GM12878 (cell line): ENCODE measurements at regions not wholly inside any gene's neighbourhood (a gene's known extent, or its start where the extent isn't known, plus 50 kb on each side); places are given as distances from the start of the nearest gene placed in this dataset.

ENCODE experiments used
- ATF3 ChIP-seq: IDR thresholded peaks from 2 replicates; pipeline ENCODE4 v1.6.1; 2011; ENCODE audit warnings: low read depth, mild to moderate bottlenecking, low read length, moderate library complexity, borderline replicate concordance; ENCODE audit errors: extremely low read depth
- BHLHE40 ChIP-seq, 2 experiments: fragments of 450-650 bp in 1 of 2; IDR thresholded peaks; 2 replicates each; pipeline ENCODE4 v1.6.1; 2011 to 2017; ENCODE audit warnings: low read depth in 2 of 2, borderline replicate concordance in 1 of 2, improper control_type of control experiment in 1 of 2, low read length in 1 of 2, mild to moderate bottlenecking in 1 of 2
- CTCF ChIP-seq, 3 experiments: IDR thresholded peaks in 2 of 3; conservative IDR thresholded peaks in 1 of 3; 2 replicates each; pipeline ENCODE4 v1.5.1; 2011; ENCODE audit warnings: low read depth in 3 of 3, low read length in 3 of 3, mild to moderate bottlenecking in 3 of 3, control low read depth in 2 of 3, moderate library complexity in 2 of 3, inconsistent platforms in 1 of 3, mixed read lengths in 1 of 3; ENCODE audit not compliant: control insufficient read depth in 2 of 3, insufficient read depth in 1 of 3; ENCODE audit errors: extremely low read depth in 1 of 3
- EP300 ChIP-seq, 2 experiments: fragments of 150-350 bp in 1 of 2; IDR thresholded peaks; 2 replicates each; pipeline ENCODE4 v1.6.1; 2011 to 2012; ENCODE audit warnings: low read depth in 2 of 2, low read length in 2 of 2, borderline replicate concordance in 1 of 2, improper control_type of control experiment in 1 of 2, inconsistent platforms in 1 of 2; ENCODE audit not compliant: control insufficient read depth in 1 of 2
- ETV6 ChIP-seq, 2 experiments: fragments of 450-650 bp in 1 of 2; IDR thresholded peaks in 1 of 2; conservative IDR thresholded peaks in 1 of 2; 2 replicates each; pipeline ENCODE4 v1.6.1; 2014; ENCODE audit warnings: antibody characterized with exemption in 1 of 2, borderline replicate concordance in 1 of 2, low read depth in 1 of 2, mild to moderate bottlenecking in 1 of 2, moderate library complexity in 1 of 2
- EZH2 ChIP-seq: IDR thresholded peaks from 2 replicates; pipeline ENCODE4 v1.6.1; 2012; ENCODE audit warnings: low read depth, mild to moderate bottlenecking, control low read depth, inconsistent platforms, low read length, borderline replicate concordance; ENCODE audit not compliant: control insufficient read depth
- RAD21 ChIP-seq: IDR thresholded peaks from 2 replicates; pipeline ENCODE4 v1.6.1; 2011; ENCODE audit warnings: mild to moderate bottlenecking, low read depth, low read length, moderate library complexity; ENCODE audit not compliant: insufficient read depth
- USF2 ChIP-seq: IDR thresholded peaks from 2 replicates; pipeline ENCODE4 v1.6.1; 2011; ENCODE audit warnings: low read depth, low read length, improper control_type of control experiment, borderline replicate concordance
- ZNF274 ChIP-seq: IDR thresholded peaks from one replicate; pipeline ENCODE4 v1.8.0; 2011; ENCODE audit not compliant: insufficient read length, insufficient read depth
- ZSCAN29 ChIP-seq: fragments of 450-650 bp; IDR thresholded peaks from 2 replicates; pipeline ENCODE4 v1.6.1; 2017; ENCODE audit warnings: mild to moderate bottlenecking, moderate library complexity

- TF ChIP-seq CTCF (IDR thresholded peaks at IDR 0.05 in 2 of 3, conservative IDR thresholded peaks at IDR 0.05 in 1 of 3; ENCODE audit: control insufficient read depth in 2 of 3, extremely low read depth in 1 of 3, insufficient read depth in 1 of 3, low read depth in 3 of 3, low read length in 3 of 3) = no peak
- no peak for TF ChIP-seq USF2
- TF ChIP-seq RAD21 = no peak
- no peak for TF ChIP-seq EP300 (IDR thresholded peaks at IDR 0.05; ENCODE audit: borderline replicate concordance in 1 of 2, control insufficient read depth in 1 of 2, low read depth in 2 of 2, low read length in 2 of 2)
- no peak for TF ChIP-seq ATF3
- no peak for TF ChIP-seq ZSCAN29
- no peak for TF ChIP-seq EZH2
- no peak for TF ChIP-seq ZNF274
- no peak for TF ChIP-seq BHLHE40 (IDR thresholded peaks at IDR 0.05; ENCODE audit: borderline replicate concordance in 1 of 2, low read depth in 2 of 2, low read length in 1 of 2)
- TF ChIP-seq ETV6 (conservative IDR thresholded peaks at IDR 0.05 in 1 of 2, IDR thresholded peaks at IDR 0.05 in 1 of 2; ENCODE audit: borderline replicate concordance in 1 of 2, low read depth in 1 of 2) = no peak
These were observed 171.5 kb downstream of the DLEU7 start for GRCh38 chr13:50672025-50672424.
